Panc1 (cell line): ENCODE measurements at regions not wholly inside any gene's neighbourhood (a gene's known extent, or its start where the extent isn't known, plus 50 kb on each side); places are given as distances from the start of the nearest gene placed in this dataset.

Experiments
- ATAC-seq: fragments of 200-7000 bp; cut with Tn5 transposase; 2 replicates; pipeline ENCODE4 v1.9.1; 2020; ENCODE audit warnings: mild to moderate bottlenecking, moderate library complexity
- BruUV-seq: library from RNA; stranded (reverse); fragments of 400-500 nt; replicated peaks from 2 replicates; lab custom pipeline; 2021; lab: Mats Ljungman, UMichigan
- CTCF ChIA-PET: fragments of 300-600 bp; sonication (Branson Sonifier 250); formaldehyde crosslinking; loops from one replicate; lab custom pipeline; 2022; ENCODE audit warnings: antibody characterized with exemption; lab: Charles Lee
- POLR2A ChIA-PET: fragments of 300-600 bp; sonication (Branson Sonifier 250); formaldehyde crosslinking; loops from one replicate; lab custom pipeline; 2022; ENCODE audit warnings: antibody characterized with exemption; lab: Charles Lee
- DNase-seq: peaks from one replicate; pipeline ENCODE4 v3.0.0-alpha.2; 2010; ENCODE audit warnings: low read depth, low spot score
- H3K27ac ChIP-seq: 2 replicates; pipeline ENCODE4 v1.5.1; 2011; ENCODE audit warnings: mild to moderate bottlenecking, low read length, inconsistent platforms
- H3K27me3 ChIP-seq: fragments of 200-500 bp; sonication (Bioruptor generic); 2 replicates; pipeline ENCODE4 v1.6.0; 2014; ENCODE audit warnings: low read length, inconsistent platforms; ENCODE audit not compliant: control insufficient read depth, insufficient read depth
- H3K36me3 ChIP-seq: fragments of 200-500 bp; sonication (Bioruptor generic); 2 replicates; pipeline ENCODE4 v1.5.1; 2014; ENCODE audit warnings: inconsistent platforms, mild to moderate bottlenecking, low read length, moderate library complexity; ENCODE audit not compliant: control insufficient read depth, insufficient read depth
- H3K4me1 ChIP-seq: 2 replicates; pipeline ENCODE4 v1.5.1; 2011; ENCODE audit warnings: inconsistent platforms, mild to moderate bottlenecking, low read length, moderate library complexity; ENCODE audit not compliant: control insufficient read depth, insufficient read depth
- H3K4me3 ChIP-seq, 2 experiments: 2 replicates each; pipeline ENCODE4 v1.5.1; 2011 to 2012; ENCODE audit warnings: low read depth in 2 of 2, low read length in 2 of 2, mild to moderate bottlenecking in 2 of 2, inconsistent platforms in 1 of 2, moderate library complexity in 1 of 2
- H3K9me3 ChIP-seq: fragments of 200-500 bp; sonication (Bioruptor generic); 2 replicates; pipeline ENCODE4 v1.5.1; 2014; ENCODE audit warnings: low read depth, mild to moderate bottlenecking, inconsistent platforms, low read length, moderate library complexity; ENCODE audit not compliant: control insufficient read depth, insufficient read depth
- POLR2AphosphoS5 ChIP-seq: IDR thresholded peaks from 2 replicates; pipeline ENCODE4 v1.6.1; 2012; ENCODE audit warnings: mild to moderate bottlenecking, low read depth, low read length, moderate library complexity
- REST ChIP-seq, 2 experiments: IDR thresholded peaks; 2 replicates each; pipeline ENCODE4 v1.6.1; 2011 to 2012; ENCODE audit warnings: low read depth in 2 of 2, control low read depth in 1 of 2, low read length in 1 of 2, mild to moderate bottlenecking in 1 of 2, moderate library complexity in 1 of 2; ENCODE audit not compliant: insufficient read depth in 1 of 2
- SIN3A ChIP-seq: IDR thresholded peaks from 2 replicates; pipeline ENCODE4 v1.6.1; 2012; ENCODE audit warnings: low read depth, mild to moderate bottlenecking, low read length, moderate library complexity, borderline replicate concordance; ENCODE audit not compliant: insufficient read depth
- TCF7L2 ChIP-seq: IDR thresholded peaks from 2 replicates; pipeline ENCODE4 v1.6.1; 2011; ENCODE audit warnings: mild to moderate bottlenecking, low read depth, low read length, inconsistent platforms
- in situ Hi-C: cut with HindIII; loops from 2 replicates; pipeline ENCODE4 v1.10.0; 2016; ENCODE audit warnings: low sequenced_read_pairs, low pct_unique_long_range_greater_than_20kb
- intact Hi-C: fragments of 100-400 bp; cut with micrococcal nuclease; formaldehyde crosslinking; loops from one replicate; pipeline ENCODE4 v1.10.0; 2022; ENCODE audit not compliant: unreplicated experiment
- TF ChIP-seq, protein P1 (sequence below): fragments of 450-650 bp; IDR thresholded peaks from 2 replicates; pipeline ENCODE4 v1.5.1; 2017; ENCODE audit warnings: mild to moderate bottlenecking

DNA sequence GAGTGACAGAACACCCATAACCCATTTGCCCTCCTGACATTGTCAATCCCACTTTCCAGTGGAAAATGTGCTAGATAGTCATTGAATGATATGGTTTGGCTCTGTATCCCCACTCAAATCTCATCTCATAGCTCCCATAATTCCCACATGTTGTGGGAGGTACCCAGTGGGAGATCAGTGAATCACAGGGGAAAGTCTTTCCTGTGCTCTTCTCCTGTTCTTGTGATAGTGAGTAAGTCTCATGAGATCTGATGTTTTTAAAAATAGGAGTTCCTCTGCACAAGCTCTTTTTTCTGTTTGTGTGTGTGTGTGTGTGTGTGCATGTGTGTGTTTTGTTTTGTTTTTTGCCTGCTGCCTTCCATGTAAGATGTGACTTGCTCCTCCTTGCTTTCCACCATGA is 191.7 kb downstream of the ARRDC4 start:
- ATAC-seq: no peak
- intact Hi-C loops: no loop called here
- POLR2A ChIA-PET: no interaction called here

DNA sequence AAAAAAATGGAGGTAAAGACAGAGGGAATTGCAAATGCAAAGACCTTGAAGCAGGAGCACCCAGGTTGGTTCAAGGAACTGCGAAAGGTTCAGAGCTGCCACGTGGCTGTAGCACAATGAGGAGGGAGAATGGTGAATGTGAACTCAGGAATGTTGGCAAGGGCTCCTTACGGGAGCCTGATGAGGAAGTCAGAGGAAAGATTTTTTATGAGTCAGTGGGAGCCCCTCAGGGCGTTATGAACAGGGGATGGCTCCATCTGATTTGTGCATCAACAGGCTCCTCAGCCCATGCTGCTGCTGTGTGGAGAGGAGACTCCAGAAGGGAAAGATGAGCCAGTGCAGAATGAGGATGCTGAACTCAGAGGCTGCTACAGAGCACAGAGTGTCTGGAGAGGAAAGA is 194.4 kb downstream of the ARRDC4 start:
- H3K9me3 ChIP-seq: no peaks in the 10 kb centered on the region
- intact Hi-C loops (no loop called here), in situ Hi-C loops (no loop called here)
- no peaks in the 10 kb centered on the region for H3K36me3 ChIP-seq
- ChIA-PET CTCF (no interaction called here), POLR2A (no interaction called here)
- H3K27me3 ChIP-seq: peaks cover 3% of the 10 kb centered on the region; the same call in 1 of the 2 replicates
- DNase-seq (no peak), ATAC-seq (no peak)
- TF ChIP-seq, protein P1, sequence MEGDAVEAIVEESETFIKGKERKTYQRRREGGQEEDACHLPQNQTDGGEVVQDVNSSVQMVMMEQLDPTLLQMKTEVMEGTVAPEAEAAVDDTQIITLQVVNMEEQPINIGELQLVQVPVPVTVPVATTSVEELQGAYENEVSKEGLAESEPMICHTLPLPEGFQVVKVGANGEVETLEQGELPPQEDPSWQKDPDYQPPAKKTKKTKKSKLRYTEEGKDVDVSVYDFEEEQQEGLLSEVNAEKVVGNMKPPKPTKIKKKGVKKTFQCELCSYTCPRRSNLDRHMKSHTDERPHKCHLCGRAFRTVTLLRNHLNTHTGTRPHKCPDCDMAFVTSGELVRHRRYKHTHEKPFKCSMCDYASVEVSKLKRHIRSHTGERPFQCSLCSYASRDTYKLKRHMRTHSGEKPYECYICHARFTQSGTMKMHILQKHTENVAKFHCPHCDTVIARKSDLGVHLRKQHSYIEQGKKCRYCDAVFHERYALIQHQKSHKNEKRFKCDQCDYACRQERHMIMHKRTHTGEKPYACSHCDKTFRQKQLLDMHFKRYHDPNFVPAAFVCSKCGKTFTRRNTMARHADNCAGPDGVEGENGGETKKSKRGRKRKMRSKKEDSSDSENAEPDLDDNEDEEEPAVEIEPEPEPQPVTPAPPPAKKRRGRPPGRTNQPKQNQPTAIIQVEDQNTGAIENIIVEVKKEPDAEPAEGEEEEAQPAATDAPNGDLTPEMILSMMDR: no peak
- no peaks in the 10 kb centered on the region for H3K4me1 ChIP-seq
- no TSS peak for BruUV-seq
- H3K27ac ChIP-seq: no peak overlapping the region
- H3K4me3 ChIP-seq: no peak overlapping the region

More for the DNA sequence above, 191.7 kb downstream of the ARRDC4 start:
- no TSS peak for BruUV-seq
- CTCF ChIA-PET: no interaction called here
- in situ Hi-C loops: no loop called here
- H3K36me3 ChIP-seq: no peaks in the 10 kb centered on the region
- H3K4me1 ChIP-seq: no peaks in the 10 kb centered on the region
- no peak overlapping the region for H3K4me3 ChIP-seq
- H3K27me3 ChIP-seq: peaks cover 3% of the 10 kb centered on the region; the same call in 1 of the 2 replicates
- H3K27ac ChIP-seq: no peak overlapping the region
- no peak for TF ChIP-seq SIN3A
- no peak for TF ChIP-seq POLR2AphosphoS5
- TF ChIP-seq TCF7L2: no peak
- TF ChIP-seq, protein P1: no peak
- TF ChIP-seq REST (IDR thresholded peaks at IDR 0.05; ENCODE audit: insufficient read depth in 1 of 2, low read depth in 2 of 2, low read length in 1 of 2): no peak
- no peak for DNase-seq
- no peaks in the 10 kb centered on the region for H3K9me3 ChIP-seq

DNA sequence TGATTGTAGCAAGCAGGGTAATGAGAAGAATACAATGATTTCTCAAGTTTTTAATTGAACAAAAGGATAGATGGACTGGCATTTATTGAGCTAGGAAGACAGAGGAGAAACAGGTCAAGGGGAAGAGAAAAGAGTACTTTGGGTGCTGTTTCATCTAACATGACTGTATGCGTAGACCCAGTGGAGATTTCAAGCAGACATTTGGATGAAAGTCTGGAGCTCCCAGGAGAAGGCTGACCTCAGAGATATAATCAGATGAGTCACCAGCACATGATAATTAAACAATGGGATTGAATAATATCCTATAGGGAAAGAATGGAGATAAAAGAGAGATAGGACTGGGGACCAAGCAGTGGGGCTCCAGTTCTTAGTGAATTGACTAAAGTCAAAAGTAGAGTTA is 194.9 kb downstream of the ARRDC4 start:
- Histone ChIP-seq H3K4me3 (no peak overlapping the region), H3K27ac (no peak overlapping the region), H3K9me3 (no peaks in the 10 kb centered on the region), H3K4me1 (no peaks in the 10 kb centered on the region), H3K27me3 (no peaks in the 10 kb centered on the region), H3K36me3 (no peaks in the 10 kb centered on the region)
- CTCF ChIA-PET: no interaction called here
- in situ Hi-C loops (no loop called here), intact Hi-C loops (no loop called here)
- TF ChIP-seq, protein P1: no peak
- TF ChIP-seq POLR2AphosphoS5: no peak
- no peak for TF ChIP-seq TCF7L2
- no peak for TF ChIP-seq SIN3A
- TF ChIP-seq REST (IDR thresholded peaks at IDR 0.05; ENCODE audit: insufficient read depth in 1 of 2, low read depth in 2 of 2, low read length in 1 of 2): no peak
- BruUV-seq: no TSS peak
- DNase-seq: no peak
- ATAC-seq: no peak
- POLR2A ChIA-PET: no interaction called here
